ENCODE measurements at regions not wholly inside any gene's neighbourhood (a gene's known extent, or its start where the extent isn't known, plus 50 kb on each side); places are given as distances from the start of the nearest gene placed in this dataset.

DNA sequence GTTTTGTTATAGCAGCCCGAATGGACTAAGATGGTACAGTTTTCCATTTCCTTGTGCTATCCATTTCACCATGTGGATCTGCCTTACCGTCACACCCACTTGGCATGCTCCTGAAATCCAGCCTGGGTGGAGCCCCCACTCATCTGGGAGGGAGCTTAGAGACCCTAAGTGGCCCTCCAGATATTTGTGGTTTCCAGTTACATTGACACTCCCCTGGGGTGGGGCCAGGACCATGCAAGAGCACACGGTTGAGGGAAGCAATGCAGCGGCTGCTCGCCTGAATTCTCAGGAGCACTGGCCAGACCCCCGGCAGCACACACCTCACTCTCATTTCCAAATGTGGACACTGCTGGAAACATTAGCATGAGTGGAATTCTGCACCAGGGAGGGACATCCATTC is 231.1 kb downstream of the UTP18 start:
- RAD21 ChIA-PET (ENCODE audit: unreplicated experiment), result no interaction called here
- no TSS peak for BruUV-seq (replicated peaks)
- H2AFZ ChIP-seq (ENCODE audit: control insufficient read depth, low read depth, low read length), result no peak overlapping the region
- FAIRE-seq (no peak), ATAC-seq (no peak), DNase-seq (ENCODE audit: low read depth, low spot score) (no peak)
- TF ChIP-seq ZNF274 (IDR thresholded peaks at IDR 0.05; ENCODE audit: insufficient read depth, insufficient read length), result no peak
- no peak for TF ChIP-seq NFIC (IDR thresholded peaks at IDR 0.05; ENCODE audit: low read depth, low read length)
- TF ChIP-seq ZBED1 (IDR thresholded peaks at IDR 0.05; ENCODE audit: borderline replicate concordance), result no peak
- no peaks in the 10 kb centered on the region for H3K9me3 ChIP-seq (replicated peaks; ENCODE audit: control insufficient read depth, insufficient read depth, low read length)
- SMC1A ChIA-PET (ENCODE audit: uncharacterized antibody, unreplicated experiment), result no interaction called here
- 19% methylated on average over 6 of the region's 6 CpGs for WGBS (ENCODE audit: insufficient coverage, insufficient replicate concordance, low lambda C conversion rate, missing lambda C conversion rate)
- POLR2A ChIA-PET, result no interaction called here
- H3K9ac ChIP-seq (ENCODE audit: control insufficient read depth, insufficient read depth, low read length), result no peak overlapping the region
- H3K4me1 ChIP-seq (ENCODE audit: control insufficient read depth, insufficient read depth, low read length), result no peaks in the 10 kb centered on the region
- no peak overlapping the region for H3K4me3 ChIP-seq
- no peak overlapping the region for H3K27ac ChIP-seq (ENCODE audit: control insufficient read depth, insufficient read depth)
- no peaks in the 10 kb centered on the region for H4K20me1 ChIP-seq (ENCODE audit: control insufficient read depth, insufficient read depth)
- no peaks in the 10 kb centered on the region for H3K27me3 ChIP-seq (replicated peaks in 1 of 2; ENCODE audit: control insufficient read depth in 2 of 2, insufficient read depth in 2 of 2, low read length in 1 of 2)
- H3K4me2 ChIP-seq (ENCODE audit: control insufficient read depth, insufficient read depth), result no peak overlapping the region
- intact Hi-C loops (cut with micrococcal nuclease; ENCODE audit: unreplicated experiment) (no loop called here), in situ Hi-C loops (cut with MboI) (no loop called here)
- H3K36me3 ChIP-seq (ENCODE audit: control insufficient read depth in 2 of 2, insufficient read depth in 2 of 2, low read length in 1 of 2), result no peaks in the 10 kb centered on the region
- no peaks in the 10 kb centered on the region for H3K79me2 ChIP-seq (ENCODE audit: control insufficient read depth, insufficient read depth, low read length)
- CTCF ChIA-PET, result no interaction called here

- intact Hi-C loops (cut with micrococcal nuclease; ENCODE audit: unreplicated experiment), result no loop called here
- Histone ChIP-seq H4K20me1 (ENCODE audit: control insufficient read depth, insufficient read depth) (no peaks in the 10 kb centered on the region), H3K79me2 (ENCODE audit: control insufficient read depth, insufficient read depth, low read length) (no peaks in the 10 kb centered on the region), H3K27ac (ENCODE audit: control insufficient read depth, insufficient read depth) (no peak overlapping the region), H3K27me3 (replicated peaks in 1 of 2; ENCODE audit: control insufficient read depth in 2 of 2, insufficient read depth in 2 of 2, low read length in 1 of 2) (no peaks in the 10 kb centered on the region), H3K4me1 (ENCODE audit: control insufficient read depth, insufficient read depth, low read length) (no peaks in the 10 kb centered on the region), H2AFZ (ENCODE audit: control insufficient read depth, low read depth, low read length) (no peak overlapping the region), H3K36me3 (ENCODE audit: control insufficient read depth in 2 of 2, insufficient read depth in 2 of 2, low read length in 1 of 2) (no peaks in the 10 kb centered on the region), H3K4me2 (ENCODE audit: control insufficient read depth, insufficient read depth) (no peak overlapping the region), H3K9me3 (replicated peaks; ENCODE audit: control insufficient read depth, insufficient read depth, low read length) (no peaks in the 10 kb centered on the region), H3K4me3 (no peak overlapping the region), H3K9ac (ENCODE audit: control insufficient read depth, insufficient read depth, low read length) (no peak overlapping the region)
- FAIRE-seq (no peak), DNase-seq (ENCODE audit: low read depth, low spot score) (no peak), ATAC-seq (no peak)
- no peak for TF ChIP-seq HCFC1 (IDR thresholded peaks at IDR 0.05; ENCODE audit: low read length)
- ChIA-PET RAD21 (ENCODE audit: unreplicated experiment) (no interaction called here), SMC1A (ENCODE audit: uncharacterized antibody, unreplicated experiment) (no interaction called here), POLR2A (no interaction called here), CTCF (interaction anchor here (1.4 kb wide), 1 partner anchor 21 kb away, joined by 3 read pairs; no protein-coding TSS in a partner anchor)
- BruUV-seq (replicated peaks), result no TSS peak
- in situ Hi-C loops (cut with MboI), result no loop called here
- 36% methylated on average over 2 of the region's 2 CpGs for WGBS (ENCODE audit: insufficient coverage, insufficient replicate concordance, low lambda C conversion rate, missing lambda C conversion rate)
These were observed 232.9 kb downstream of the UTP18 start for GRCh38 chr17:51493206-51493605.

Data from GM12878 (cell line).